ENCODE measurements at regions not wholly inside any gene's neighbourhood (a gene's known extent, or its start where the extent isn't known, plus 50 kb on each side); places are given as distances from the start of the nearest gene placed in this dataset.

- DNase-seq (no peak), ATAC-seq (no peak)
- Histone ChIP-seq H3K27me3 (ENCODE audit: low read length) (no peaks in the 10 kb centered on the region), H3K4me3 (ENCODE audit: low read length) (no peak overlapping the region), H3K36me3 (ENCODE audit: low read depth, low read length) (no peaks in the 10 kb centered on the region), H3F3A (ENCODE audit: low read length, unreplicated experiment) (no peaks in the 10 kb centered on the region), H3K9me3 (ENCODE audit: low read length) (no peaks in the 10 kb centered on the region), H3K27ac (ENCODE audit: low read length) (no peak overlapping the region), H2AFZ (ENCODE audit: low read length) (no peak overlapping the region), H3K79me2 (ENCODE audit: low read length) (no peaks in the 10 kb centered on the region), H3K9ac (ENCODE audit: low read length) (no peak overlapping the region), H4K20me1 (ENCODE audit: low read length) (no peaks in the 10 kb centered on the region), H3K4me2 (ENCODE audit: low read length) (no peak overlapping the region), H3K9me2 (replicated peaks; ENCODE audit: low read length) (no peaks in the 10 kb centered on the region), H3K4me1 (ENCODE audit: insufficient read depth, low read length) (no peaks in the 10 kb centered on the region)
- intact Hi-C loops (cut with micrococcal nuclease) = no loop called here
- CTCF ChIA-PET = no interaction called here
- TF ChIP-seq, protein P1, sequence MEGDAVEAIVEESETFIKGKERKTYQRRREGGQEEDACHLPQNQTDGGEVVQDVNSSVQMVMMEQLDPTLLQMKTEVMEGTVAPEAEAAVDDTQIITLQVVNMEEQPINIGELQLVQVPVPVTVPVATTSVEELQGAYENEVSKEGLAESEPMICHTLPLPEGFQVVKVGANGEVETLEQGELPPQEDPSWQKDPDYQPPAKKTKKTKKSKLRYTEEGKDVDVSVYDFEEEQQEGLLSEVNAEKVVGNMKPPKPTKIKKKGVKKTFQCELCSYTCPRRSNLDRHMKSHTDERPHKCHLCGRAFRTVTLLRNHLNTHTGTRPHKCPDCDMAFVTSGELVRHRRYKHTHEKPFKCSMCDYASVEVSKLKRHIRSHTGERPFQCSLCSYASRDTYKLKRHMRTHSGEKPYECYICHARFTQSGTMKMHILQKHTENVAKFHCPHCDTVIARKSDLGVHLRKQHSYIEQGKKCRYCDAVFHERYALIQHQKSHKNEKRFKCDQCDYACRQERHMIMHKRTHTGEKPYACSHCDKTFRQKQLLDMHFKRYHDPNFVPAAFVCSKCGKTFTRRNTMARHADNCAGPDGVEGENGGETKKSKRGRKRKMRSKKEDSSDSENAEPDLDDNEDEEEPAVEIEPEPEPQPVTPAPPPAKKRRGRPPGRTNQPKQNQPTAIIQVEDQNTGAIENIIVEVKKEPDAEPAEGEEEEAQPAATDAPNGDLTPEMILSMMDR (conservative IDR thresholded peaks at IDR 0.05; ENCODE audit: low read depth, low read length) = no peak
- TF ChIP-seq EZH2phosphoT487 (IDR thresholded peaks at IDR 0.05; ENCODE audit: borderline replicate concordance, low read length) = no peak
- TF ChIP-seq EZH2 (IDR thresholded peaks at IDR 0.05; ENCODE audit: low read length, unreplicated experiment) = no peak
- no TSS peak for BruUV-seq (replicated peaks)
- POLR2A ChIA-PET (ENCODE audit: unreplicated experiment) = no interaction called here
Measured at GRCh38 chr4:14124816-14125215, 497.3 kb upstream of the BOD1L1 start.

DNA sequence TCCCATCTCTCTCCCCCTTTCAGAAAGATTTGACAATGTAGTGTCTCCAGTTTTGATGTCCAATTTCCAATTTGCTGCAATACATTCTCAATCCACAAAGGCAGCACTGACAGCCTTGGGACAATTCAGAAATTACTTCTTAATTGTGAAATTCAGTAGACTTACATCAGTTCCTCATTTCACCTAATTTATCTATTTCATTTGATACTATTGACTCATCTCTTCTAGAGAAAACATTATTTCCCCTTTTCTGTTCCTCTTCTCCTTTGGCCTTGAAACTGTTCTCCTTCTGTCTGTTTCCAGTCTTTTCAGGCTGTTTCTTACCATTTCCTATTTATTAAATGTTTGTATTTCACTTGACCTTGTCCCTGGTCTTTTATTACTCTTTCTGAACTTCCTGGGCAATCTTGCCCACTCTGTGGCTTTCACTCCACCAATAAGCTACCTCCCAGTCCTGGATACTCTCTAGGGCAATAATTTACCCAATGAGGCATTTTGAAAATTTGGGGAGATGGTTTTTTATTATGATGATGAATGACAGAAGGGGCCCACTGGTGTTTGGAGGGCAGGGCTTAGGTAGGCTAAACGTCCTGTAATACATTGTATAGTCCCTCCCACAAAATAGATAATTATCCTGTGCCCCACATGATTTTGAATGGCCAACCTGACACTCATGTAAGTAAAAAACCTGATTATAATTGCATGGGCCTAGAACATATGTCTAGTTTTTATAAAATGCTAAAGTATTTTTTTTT, 498.0 kb upstream of the BOD1L1 start:
- H3K79me2 ChIP-seq (ENCODE audit: low read length) = no peaks in the 10 kb centered on the region
- TF ChIP-seq EZH2 (IDR thresholded peaks at IDR 0.05; ENCODE audit: low read length, unreplicated experiment) = no peak
- TF ChIP-seq EZH2phosphoT487 (IDR thresholded peaks at IDR 0.05; ENCODE audit: borderline replicate concordance, low read length) = no peak
- TF ChIP-seq, protein P1 (conservative IDR thresholded peaks at IDR 0.05; ENCODE audit: low read depth, low read length) = no peak
- H3K4me2 ChIP-seq (ENCODE audit: low read length) = no peak overlapping the region
- ATAC-seq = peak; percentile 33; the same call in 1 of the 2 replicates
- no peaks in the 10 kb centered on the region for H3K9me3 ChIP-seq (ENCODE audit: low read length)
- intact Hi-C loops (cut with micrococcal nuclease) = no loop called here
- no peaks in the 10 kb centered on the region for H3K4me1 ChIP-seq (ENCODE audit: insufficient read depth, low read length)
- no peak overlapping the region for H3K9ac ChIP-seq (ENCODE audit: low read length)
- H3F3A ChIP-seq (ENCODE audit: low read length, unreplicated experiment) = no peaks in the 10 kb centered on the region
- H3K9me2 ChIP-seq (replicated peaks; ENCODE audit: low read length) = no peaks in the 10 kb centered on the region
- H4K20me1 ChIP-seq (ENCODE audit: low read length) = no peaks in the 10 kb centered on the region
- BruUV-seq (replicated peaks) = no TSS peak
- H3K27ac ChIP-seq (ENCODE audit: low read length) = no peak overlapping the region
- H2AFZ ChIP-seq (ENCODE audit: low read length) = no peak overlapping the region
- H3K4me3 ChIP-seq (ENCODE audit: low read length) = no peak overlapping the region
- POLR2A ChIA-PET (ENCODE audit: unreplicated experiment) = no interaction called here
- CTCF ChIA-PET = no interaction called here
- no peak for DNase-seq
- no peaks in the 10 kb centered on the region for H3K27me3 ChIP-seq (ENCODE audit: low read length)
- no peaks in the 10 kb centered on the region for H3K36me3 ChIP-seq (ENCODE audit: low read depth, low read length)

DNA sequence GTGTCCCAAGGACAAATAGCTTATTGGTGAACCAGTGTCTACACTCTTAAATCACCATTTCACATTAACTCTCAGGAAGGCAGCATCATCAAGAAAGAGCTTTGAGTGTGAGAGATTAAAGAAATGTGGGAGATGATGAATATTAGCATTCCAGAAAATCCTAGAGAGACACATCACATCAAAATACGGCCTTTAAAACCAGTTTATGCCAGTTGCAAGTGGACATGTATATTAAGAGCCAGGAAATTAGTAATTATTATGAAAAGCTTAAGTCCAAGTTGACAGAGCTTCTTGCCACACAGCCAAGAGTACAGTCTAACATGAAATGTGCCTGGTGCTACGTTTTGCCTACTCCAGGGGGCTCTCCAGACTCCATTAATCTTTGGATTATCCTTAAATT, 503.0 kb upstream of the BOD1L1 start:
- Histone ChIP-seq H3K9me3 (ENCODE audit: low read length) (no peaks in the 10 kb centered on the region), H4K20me1 (ENCODE audit: low read length) (no peaks in the 10 kb centered on the region), H3K9ac (ENCODE audit: low read length) (no peak overlapping the region), H2AFZ (ENCODE audit: low read length) (no peak overlapping the region), H3K27ac (ENCODE audit: low read length) (no peak overlapping the region), H3K27me3 (ENCODE audit: low read length) (no peaks in the 10 kb centered on the region), H3K4me3 (ENCODE audit: low read length) (no peak overlapping the region), H3K4me1 (ENCODE audit: insufficient read depth, low read length) (no peaks in the 10 kb centered on the region), H3K4me2 (ENCODE audit: low read length) (no peak overlapping the region), H3F3A (ENCODE audit: low read length, unreplicated experiment) (no peaks in the 10 kb centered on the region), H3K79me2 (ENCODE audit: low read length) (no peaks in the 10 kb centered on the region), H3K9me2 (replicated peaks; ENCODE audit: low read length) (no peaks in the 10 kb centered on the region), H3K36me3 (ENCODE audit: low read depth, low read length) (no peaks in the 10 kb centered on the region)
- POLR2A ChIA-PET (ENCODE audit: unreplicated experiment) = interaction anchor here (0.5 kb wide), 1 partner anchor 19 kb away, joined by 10 read pairs; no protein-coding TSS in a partner anchor
- TF ChIP-seq EZH2 (IDR thresholded peaks at IDR 0.05; ENCODE audit: low read length, unreplicated experiment) = no peak
- ATAC-seq (no peak), DNase-seq (no peak)
- BruUV-seq (replicated peaks) = no TSS peak
- intact Hi-C loops (cut with micrococcal nuclease) = no loop called here
- CTCF ChIA-PET = no interaction called here
